Muscle layer of colon (tissue), 2 donors: ENCODE measurements at regions not wholly inside any gene's neighbourhood (a gene's known extent, or its start where the extent isn't known, plus 50 kb on each side); places are given as distances from the start of the nearest gene placed in this dataset.

Experiments
- H3K27ac ChIP-seq: one replicate; pipeline ENCODE4 v1.7.0; 2013; ENCODE audit warnings: low read depth, mild to moderate bottlenecking, low read length, moderate library complexity
- H3K27me3 ChIP-seq, 2 donors: one replicate each; pipeline ENCODE4 v1.7.0; 2013; ENCODE audit warnings: low read length in 2 of 2, mild to moderate bottlenecking in 2 of 2; ENCODE audit not compliant: insufficient read depth in 2 of 2, control insufficient read depth in 1 of 2
- H3K36me3 ChIP-seq: one replicate; pipeline ENCODE4 v1.7.0; 2013; ENCODE audit warnings: mild to moderate bottlenecking, low read length; ENCODE audit not compliant: insufficient read depth
- H3K4me1 ChIP-seq: one replicate; pipeline ENCODE4 v1.7.0; 2013; ENCODE audit warnings: mild to moderate bottlenecking, low read length; ENCODE audit not compliant: insufficient read depth
- H3K4me3 ChIP-seq, 2 donors: one replicate each; pipeline ENCODE4 v1.7.0; 2013; ENCODE audit warnings: low read length in 2 of 2, low read depth in 1 of 2, mild to moderate bottlenecking in 1 of 2, moderate library complexity in 1 of 2
- H3K9ac ChIP-seq: one replicate; pipeline ENCODE4 v1.7.0; 2013; ENCODE audit warnings: low read length
- H3K9me3 ChIP-seq: one replicate; pipeline ENCODE4 v1.7.0; 2013; ENCODE audit warnings: mild to moderate bottlenecking, low read length
- donor health status: abdominal sarcoma.
- donor health status: Adenocarcinoma of cecum.

- Histone ChIP-seq H3K4me1 (no peaks in the 10 kb centered on the region), H3K27me3 (no peaks in the 10 kb centered on the region), H3K4me3 (no peak overlapping the region), H3K36me3 (no peaks in the 10 kb centered on the region), H3K27ac (no peak overlapping the region), H3K9me3 (no peaks in the 10 kb centered on the region), H3K9ac (no peak overlapping the region)
These were observed 128.5 kb upstream of the GALNT2 start for GRCh38 chr1:229938551-229938950.

GRCh38 chr1:229940684-229941083 lies 126.4 kb upstream of the GALNT2 start:
- Histone ChIP-seq H3K9me3 (no peaks in the 10 kb centered on the region), H3K36me3 (no peaks in the 10 kb centered on the region), H3K27ac (no peak overlapping the region), H3K4me3 (no peak overlapping the region), H3K4me1 (no peaks in the 10 kb centered on the region), H3K27me3 (peaks cover 0 to 3% of the 10 kb centered on the region in 2 donors), H3K9ac (no peak overlapping the region)

GRCh38 chr1:229941160-229941559 lies 125.9 kb upstream of the GALNT2 start:
- Histone ChIP-seq H3K27me3 (peaks cover 0 to 3% of the 10 kb centered on the region in 2 donors), H3K4me3 (no peak overlapping the region), H3K27ac (no peak overlapping the region), H3K36me3 (no peaks in the 10 kb centered on the region), H3K9ac (no peak overlapping the region), H3K9me3 (no peaks in the 10 kb centered on the region), H3K4me1 (no peaks in the 10 kb centered on the region)

GRCh38 chr1:229941831-229942230 lies 125.2 kb upstream of the GALNT2 start:
- Histone ChIP-seq H3K36me3 (no peaks in the 10 kb centered on the region), H3K9me3 (no peaks in the 10 kb centered on the region), H3K4me1 (no peaks in the 10 kb centered on the region), H3K27ac (no peak overlapping the region), H3K27me3 (peaks cover 0 to 3% of the 10 kb centered on the region in 2 donors), H3K4me3 (no peak overlapping the region), H3K9ac (no peak overlapping the region)

GRCh38 chr1:229942501-229942900 lies 124.5 kb upstream of the GALNT2 start:
- H3K36me3 ChIP-seq, result no peaks in the 10 kb centered on the region
- no peak overlapping the region for H3K27ac ChIP-seq
- H3K4me3 ChIP-seq, result no peak overlapping the region
- no peaks in the 10 kb centered on the region for H3K9me3 ChIP-seq
- peaks cover 0 to 3% of the 10 kb centered on the region in 2 donors for H3K27me3 ChIP-seq
- no peaks in the 10 kb centered on the region for H3K4me1 ChIP-seq
- H3K9ac ChIP-seq, result no peak overlapping the region

- H3K9me3 ChIP-seq, result no peaks in the 10 kb centered on the region
- no peak overlapping the region for H3K9ac ChIP-seq
- H3K4me1 ChIP-seq, result no peaks in the 10 kb centered on the region
- H3K36me3 ChIP-seq, result no peaks in the 10 kb centered on the region
- peaks cover 0 to 3% of the 10 kb centered on the region in 2 donors for H3K27me3 ChIP-seq
- no peak overlapping the region for H3K27ac ChIP-seq
- H3K4me3 ChIP-seq, result no peak overlapping the region
These were observed 123.8 kb upstream of the GALNT2 start for GRCh38 chr1:229943148-229943714.

- H3K4me3 ChIP-seq, result no peak overlapping the region
- H3K27me3 ChIP-seq, result peaks cover 0 to 3% of the 10 kb centered on the region in 2 donors
- H3K36me3 ChIP-seq, result no peaks in the 10 kb centered on the region
- no peaks in the 10 kb centered on the region for H3K9me3 ChIP-seq
- H3K9ac ChIP-seq, result no peak overlapping the region
- H3K27ac ChIP-seq, result no peak overlapping the region
- H3K4me1 ChIP-seq, result no peaks in the 10 kb centered on the region
These were observed 122.9 kb upstream of the GALNT2 start for GRCh38 chr1:229943988-229944743.

- Histone ChIP-seq H3K4me1 (no peaks in the 10 kb centered on the region), H3K4me3 (no peak overlapping the region), H3K27me3 (peaks cover 0 to 3% of the 10 kb centered on the region in 2 donors), H3K27ac (no peak overlapping the region), H3K9me3 (no peaks in the 10 kb centered on the region), H3K9ac (no peak overlapping the region), H3K36me3 (no peaks in the 10 kb centered on the region)
These were observed 121.2 kb upstream of the GALNT2 start for GRCh38 chr1:229945795-229946194.

- H3K36me3 ChIP-seq, result no peaks in the 10 kb centered on the region
- no peak overlapping the region for H3K27ac ChIP-seq
- H3K9me3 ChIP-seq, result no peaks in the 10 kb centered on the region
- H3K4me1 ChIP-seq, result no peaks in the 10 kb centered on the region
- no peak overlapping the region for H3K4me3 ChIP-seq
- H3K9ac ChIP-seq, result no peak overlapping the region
- H3K27me3 ChIP-seq, result peaks cover 0 to 3% of the 10 kb centered on the region in 2 donors
These were observed 119.1 kb upstream of the GALNT2 start for GRCh38 chr1:229947968-229948367.

- Histone ChIP-seq H3K9ac (no peak overlapping the region), H3K4me3 (no peak overlapping the region), H3K36me3 (no peaks in the 10 kb centered on the region), H3K27ac (no peak overlapping the region), H3K4me1 (no peaks in the 10 kb centered on the region), H3K9me3 (no peaks in the 10 kb centered on the region), H3K27me3 (peaks cover 0 to 3% of the 10 kb centered on the region in 2 donors)
These were observed 118.6 kb upstream of the GALNT2 start for GRCh38 chr1:229948438-229948837.

GRCh38 chr1:229949500-229949899 lies 117.5 kb upstream of the GALNT2 start:
- H3K9me3 ChIP-seq, result no peaks in the 10 kb centered on the region

GRCh38 chr1:229950020-229950419 lies 117.0 kb upstream of the GALNT2 start:
- no peaks in the 10 kb centered on the region for H3K27me3 ChIP-seq
- H3K9me3 ChIP-seq, result no peaks in the 10 kb centered on the region
- H3K36me3 ChIP-seq, result no peaks in the 10 kb centered on the region
- H3K4me3 ChIP-seq, result no peak overlapping the region
- H3K9ac ChIP-seq, result no peak overlapping the region
- H3K4me1 ChIP-seq, result no peaks in the 10 kb centered on the region
- no peak overlapping the region for H3K27ac ChIP-seq

More at GRCh38 chr1:229949500-229949899, 117.5 kb upstream of the GALNT2 start:
- Histone ChIP-seq H3K9ac (no peak overlapping the region), H3K27me3 (peaks cover 0 to under 1% of the 10 kb centered on the region in 2 donors), H3K27ac (no peak overlapping the region), H3K4me3 (no peak overlapping the region), H3K4me1 (no peaks in the 10 kb centered on the region), H3K36me3 (no peaks in the 10 kb centered on the region)
